ENCODE measurements at regions not wholly inside any gene's neighbourhood (a gene's known extent, or its start where the extent isn't known, plus 50 kb on each side); places are given as distances from the start of the nearest gene placed in this dataset.

DNA sequence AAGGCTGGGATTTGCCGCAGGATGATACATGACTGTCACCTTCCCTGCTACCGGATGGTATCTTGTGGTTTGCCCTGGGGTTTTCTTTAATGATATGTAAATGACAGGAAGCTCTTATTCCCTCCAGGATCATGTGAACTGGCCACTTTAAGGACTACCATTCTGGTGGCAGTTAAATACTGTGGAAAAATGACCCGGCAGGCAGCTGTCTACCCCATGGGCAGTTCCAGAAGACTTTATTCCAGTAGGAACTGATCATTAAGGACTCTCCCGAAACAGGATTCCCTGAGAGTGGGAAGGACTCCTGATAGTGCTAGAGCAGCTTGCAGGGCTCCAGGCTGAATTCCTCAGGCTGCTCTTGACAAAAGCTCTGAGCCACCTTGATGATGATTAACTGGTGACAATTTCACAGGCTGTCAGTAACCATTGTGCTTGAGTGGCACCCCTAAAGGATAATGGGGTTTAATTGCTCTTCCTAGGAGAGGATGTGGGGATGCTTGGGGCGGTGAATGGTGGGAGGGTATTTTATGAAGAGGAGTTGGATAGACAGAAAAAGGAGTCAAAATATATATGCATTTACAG, 212.0 kb downstream of the CPS1 start:
- TF ChIP-seq, protein P1, sequence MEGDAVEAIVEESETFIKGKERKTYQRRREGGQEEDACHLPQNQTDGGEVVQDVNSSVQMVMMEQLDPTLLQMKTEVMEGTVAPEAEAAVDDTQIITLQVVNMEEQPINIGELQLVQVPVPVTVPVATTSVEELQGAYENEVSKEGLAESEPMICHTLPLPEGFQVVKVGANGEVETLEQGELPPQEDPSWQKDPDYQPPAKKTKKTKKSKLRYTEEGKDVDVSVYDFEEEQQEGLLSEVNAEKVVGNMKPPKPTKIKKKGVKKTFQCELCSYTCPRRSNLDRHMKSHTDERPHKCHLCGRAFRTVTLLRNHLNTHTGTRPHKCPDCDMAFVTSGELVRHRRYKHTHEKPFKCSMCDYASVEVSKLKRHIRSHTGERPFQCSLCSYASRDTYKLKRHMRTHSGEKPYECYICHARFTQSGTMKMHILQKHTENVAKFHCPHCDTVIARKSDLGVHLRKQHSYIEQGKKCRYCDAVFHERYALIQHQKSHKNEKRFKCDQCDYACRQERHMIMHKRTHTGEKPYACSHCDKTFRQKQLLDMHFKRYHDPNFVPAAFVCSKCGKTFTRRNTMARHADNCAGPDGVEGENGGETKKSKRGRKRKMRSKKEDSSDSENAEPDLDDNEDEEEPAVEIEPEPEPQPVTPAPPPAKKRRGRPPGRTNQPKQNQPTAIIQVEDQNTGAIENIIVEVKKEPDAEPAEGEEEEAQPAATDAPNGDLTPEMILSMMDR (conservative IDR thresholded peaks at IDR 0.05; ENCODE audit: low read depth in 2 of 2): no peak
- TF ChIP-seq POLR2AphosphoS5 (IDR thresholded peaks at IDR 0.05; ENCODE audit: low read depth) (no peak), EZH2phosphoT487 (IDR thresholded peaks at IDR 0.05; ENCODE audit: unreplicated experiment) (no peak), REST (IDR thresholded peaks at IDR 0.05; ENCODE audit: unreplicated experiment) (no peak), EZH2 (IDR thresholded peaks at IDR 0.05; ENCODE audit: low read depth, unreplicated experiment) (no peak), JUNB (IDR thresholded peaks at IDR 0.05; ENCODE audit: unreplicated experiment) (no peak), CREB1 (CRISPR knock-in tag; IDR thresholded peaks at IDR 0.05; ENCODE audit: low read depth) (no peak), NANOG (IDR thresholded peaks at IDR 0.05; ENCODE audit: borderline replicate concordance) (no peak), STAT1 (IDR thresholded peaks at IDR 0.05; ENCODE audit: unreplicated experiment) (no peak), ZNF331 (CRISPR knock-in tag; IDR thresholded peaks at IDR 0.05; ENCODE audit: low read depth) (no peak)
- TF ChIP-seq, protein P2, sequence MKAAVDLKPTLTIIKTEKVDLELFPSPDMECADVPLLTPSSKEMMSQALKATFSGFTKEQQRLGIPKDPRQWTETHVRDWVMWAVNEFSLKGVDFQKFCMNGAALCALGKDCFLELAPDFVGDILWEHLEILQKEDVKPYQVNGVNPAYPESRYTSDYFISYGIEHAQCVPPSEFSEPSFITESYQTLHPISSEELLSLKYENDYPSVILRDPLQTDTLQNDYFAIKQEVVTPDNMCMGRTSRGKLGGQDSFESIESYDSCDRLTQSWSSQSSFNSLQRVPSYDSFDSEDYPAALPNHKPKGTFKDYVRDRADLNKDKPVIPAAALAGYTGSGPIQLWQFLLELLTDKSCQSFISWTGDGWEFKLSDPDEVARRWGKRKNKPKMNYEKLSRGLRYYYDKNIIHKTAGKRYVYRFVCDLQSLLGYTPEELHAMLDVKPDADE (IDR thresholded peaks at IDR 0.05): no peak
- TF ChIP-seq, protein P3, sequence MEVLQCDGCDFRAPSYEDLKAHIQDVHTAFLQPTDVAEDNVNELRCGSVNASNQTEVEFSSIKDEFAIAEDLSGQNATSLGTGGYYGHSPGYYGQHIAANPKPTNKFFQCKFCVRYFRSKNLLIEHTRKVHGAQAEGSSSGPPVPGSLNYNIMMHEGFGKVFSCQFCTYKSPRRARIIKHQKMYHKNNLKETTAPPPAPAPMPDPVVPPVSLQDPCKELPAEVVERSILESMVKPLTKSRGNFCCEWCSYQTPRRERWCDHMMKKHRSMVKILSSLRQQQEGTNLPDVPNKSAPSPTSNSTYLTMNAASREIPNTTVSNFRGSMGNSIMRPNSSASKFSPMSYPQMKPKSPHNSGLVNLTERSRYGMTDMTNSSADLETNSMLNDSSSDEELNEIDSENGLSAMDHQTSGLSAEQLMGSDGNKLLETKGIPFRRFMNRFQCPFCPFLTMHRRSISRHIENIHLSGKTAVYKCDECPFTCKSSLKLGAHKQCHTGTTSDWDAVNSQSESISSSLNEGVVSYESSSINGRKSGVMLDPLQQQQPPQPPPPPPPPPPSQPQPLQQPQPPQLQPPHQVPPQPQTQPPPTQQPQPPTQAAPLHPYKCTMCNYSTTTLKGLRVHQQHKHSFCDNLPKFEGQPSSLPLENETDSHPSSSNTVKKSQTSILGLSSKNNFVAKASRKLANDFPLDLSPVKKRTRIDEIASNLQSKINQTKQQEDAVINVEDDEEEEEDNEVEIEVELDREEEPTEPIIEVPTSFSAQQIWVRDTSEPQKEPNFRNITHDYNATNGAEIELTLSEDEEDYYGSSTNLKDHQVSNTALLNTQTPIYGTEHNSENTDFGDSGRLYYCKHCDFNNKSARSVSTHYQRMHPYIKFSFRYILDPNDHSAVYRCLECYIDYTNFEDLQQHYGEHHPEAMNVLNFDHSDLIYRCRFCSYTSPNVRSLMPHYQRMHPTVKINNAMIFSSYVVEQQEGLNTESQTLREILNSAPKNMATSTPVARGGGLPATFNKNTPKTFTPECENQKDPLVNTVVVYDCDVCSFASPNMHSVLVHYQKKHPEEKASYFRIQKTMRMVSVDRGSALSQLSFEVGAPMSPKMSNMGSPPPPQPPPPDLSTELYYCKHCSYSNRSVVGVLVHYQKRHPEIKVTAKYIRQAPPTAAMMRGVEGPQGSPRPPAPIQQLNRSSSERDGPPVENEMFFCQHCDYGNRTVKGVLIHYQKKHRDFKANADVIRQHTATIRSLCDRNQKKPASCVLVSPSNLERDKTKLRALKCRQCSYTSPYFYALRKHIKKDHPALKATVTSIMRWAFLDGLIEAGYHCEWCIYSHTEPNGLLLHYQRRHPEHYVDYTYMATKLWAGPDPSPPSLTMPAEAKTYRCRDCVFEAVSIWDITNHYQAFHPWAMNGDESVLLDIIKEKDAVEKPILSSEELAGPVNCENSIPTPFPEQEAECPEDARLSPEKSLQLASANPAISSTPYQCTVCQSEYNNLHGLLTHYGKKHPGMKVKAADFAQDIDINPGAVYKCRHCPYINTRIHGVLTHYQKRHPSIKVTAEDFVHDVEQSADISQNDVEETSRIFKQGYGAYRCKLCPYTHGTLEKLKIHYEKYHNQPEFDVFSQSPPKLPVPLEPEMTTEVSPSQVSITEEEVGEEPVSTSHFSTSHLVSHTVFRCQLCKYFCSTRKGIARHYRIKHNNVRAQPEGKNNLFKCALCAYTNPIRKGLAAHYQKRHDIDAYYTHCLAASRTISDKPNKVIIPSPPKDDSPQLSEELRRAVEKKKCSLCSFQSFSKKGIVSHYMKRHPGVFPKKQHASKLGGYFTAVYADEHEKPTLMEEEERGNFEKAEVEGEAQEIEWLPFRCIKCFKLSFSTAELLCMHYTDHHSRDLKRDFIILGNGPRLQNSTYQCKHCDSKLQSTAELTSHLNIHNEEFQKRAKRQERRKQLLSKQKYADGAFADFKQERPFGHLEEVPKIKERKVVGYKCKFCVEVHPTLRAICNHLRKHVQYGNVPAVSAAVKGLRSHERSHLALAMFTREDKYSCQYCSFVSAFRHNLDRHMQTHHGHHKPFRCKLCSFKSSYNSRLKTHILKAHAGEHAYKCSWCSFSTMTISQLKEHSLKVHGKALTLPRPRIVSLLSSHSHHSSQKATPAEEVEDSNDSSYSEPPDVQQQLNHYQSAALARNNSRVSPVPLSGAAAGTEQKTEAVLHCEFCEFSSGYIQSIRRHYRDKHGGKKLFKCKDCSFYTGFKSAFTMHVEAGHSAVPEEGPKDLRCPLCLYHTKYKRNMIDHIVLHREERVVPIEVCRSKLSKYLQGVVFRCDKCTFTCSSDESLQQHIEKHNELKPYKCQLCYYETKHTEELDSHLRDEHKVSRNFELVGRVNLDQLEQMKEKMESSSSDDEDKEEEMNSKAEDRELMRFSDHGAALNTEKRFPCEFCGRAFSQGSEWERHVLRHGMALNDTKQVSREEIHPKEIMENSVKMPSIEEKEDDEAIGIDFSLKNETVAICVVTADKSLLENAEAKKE (CRISPR knock-in tag; IDR thresholded peaks at IDR 0.05): no peak

Measured in GM23338 (cell line).